Neuron (in vitro differentiated cells): ENCODE measurements at regions not wholly inside any gene's neighbourhood (a gene's known extent, or its start where the extent isn't known, plus 50 kb on each side); places are given as distances from the start of the nearest gene placed in this dataset.

ENCODE experiments used
- H2AFZ ChIP-seq: one replicate; pipeline ENCODE4 v1.6.1; 2013; ENCODE audit warnings: low read depth, mild to moderate bottlenecking, inconsistent platforms, low read length, moderate library complexity
- H3K27me3 ChIP-seq: one replicate; pipeline ENCODE4 v1.6.1; 2013; ENCODE audit warnings: low read length; ENCODE audit not compliant: insufficient read depth
- H3K36me3 ChIP-seq: one replicate; pipeline ENCODE4 v1.6.1; 2013; ENCODE audit warnings: low read length; ENCODE audit not compliant: insufficient read depth
- H3K4me1 ChIP-seq: one replicate; pipeline ENCODE4 v1.6.1; 2013; ENCODE audit warnings: low read length; ENCODE audit not compliant: insufficient read depth
- H3K4me3 ChIP-seq: 2 replicates; pipeline ENCODE4 v1.5.1; 2013; ENCODE audit warnings: mild to moderate bottlenecking, low read length, moderate library complexity
- H3K9me3 ChIP-seq: one replicate; pipeline ENCODE4 v1.6.1; 2013; ENCODE audit warnings: low read length

DNA sequence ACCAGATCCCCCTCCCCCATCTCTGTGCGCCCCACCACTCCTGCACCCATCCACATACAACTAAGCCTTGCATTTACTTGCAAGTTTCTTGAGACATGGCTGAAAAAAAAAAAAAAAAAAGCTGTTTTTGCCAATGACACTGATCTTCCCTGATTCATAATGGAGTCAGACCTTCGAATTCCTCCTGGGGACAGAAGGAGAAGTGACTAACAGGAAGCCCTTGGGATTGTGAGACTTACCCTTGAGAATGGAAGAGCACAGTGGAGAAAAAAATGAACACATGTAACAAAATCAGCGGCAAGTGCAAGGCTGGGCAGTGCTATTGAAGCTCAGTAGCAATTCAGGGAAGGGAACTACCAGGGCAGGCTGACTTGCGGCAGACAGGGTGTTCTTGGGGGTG lies 288.4 kb downstream of the BCOR start:
- Histone ChIP-seq H3K4me3 (no peak overlapping the region), H3K9me3 (no peaks in the 10 kb centered on the region), H2AFZ (no peak overlapping the region), H3K4me1 (peaks cover 11% of the 10 kb centered on the region), H3K27me3 (no peaks in the 10 kb centered on the region), H3K36me3 (no peaks in the 10 kb centered on the region)

DNA sequence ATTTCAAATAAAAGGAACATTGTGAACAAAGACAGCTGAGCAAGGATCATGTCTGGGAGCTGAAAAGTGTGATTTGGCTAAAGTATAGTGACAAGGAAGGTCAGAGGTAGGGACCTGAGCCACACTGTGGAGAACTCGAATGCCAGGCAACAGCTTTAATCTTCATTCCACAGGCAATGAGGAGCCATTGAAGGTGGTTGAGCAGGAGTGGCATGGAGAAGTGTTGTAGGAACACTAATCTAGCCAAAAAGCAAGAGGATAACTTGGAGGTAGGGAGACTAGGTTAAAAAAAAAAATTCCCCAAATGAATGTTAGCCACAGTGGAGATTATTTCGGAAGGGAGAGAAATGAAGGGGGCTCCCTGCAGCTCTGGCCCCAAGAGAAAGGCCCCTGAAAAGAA lies 286.9 kb downstream of the BCOR start:
- H3K4me3 ChIP-seq, result no peak overlapping the region

DNA sequence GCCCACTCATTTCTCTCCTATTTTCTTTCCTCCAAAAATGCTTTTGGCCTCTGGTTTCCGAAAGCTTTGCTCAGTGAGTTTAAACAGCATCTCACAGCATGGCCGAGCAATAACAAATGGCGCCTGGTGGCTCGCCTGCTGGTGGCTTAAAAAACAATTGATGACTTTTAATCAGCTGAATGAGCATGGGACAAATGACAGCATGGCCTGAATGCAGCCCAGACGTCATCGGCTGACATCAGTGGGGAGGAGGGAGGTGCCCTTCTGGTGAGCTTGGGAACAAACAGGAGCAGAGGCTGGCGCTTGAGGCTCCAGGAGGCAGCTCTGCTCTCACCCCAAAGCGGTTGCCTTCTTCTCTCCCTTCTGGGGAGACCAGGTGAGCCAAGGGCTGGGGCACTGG lies 286.4 kb downstream of the BCOR start:
- Histone ChIP-seq H2AFZ (no peak overlapping the region), H3K9me3 (no peaks in the 10 kb centered on the region), H3K27me3 (no peaks in the 10 kb centered on the region), H3K4me3 (no peak overlapping the region), H3K36me3 (no peaks in the 10 kb centered on the region), H3K4me1 (peaks cover 15% of the 10 kb centered on the region)

More for the DNA sequence above, 286.9 kb downstream of the BCOR start:
- H3K27me3 ChIP-seq, result no peaks in the 10 kb centered on the region
- H2AFZ ChIP-seq, result no peak overlapping the region
- no peaks in the 10 kb centered on the region for H3K36me3 ChIP-seq
- H3K9me3 ChIP-seq, result no peaks in the 10 kb centered on the region
- peaks cover 11% of the 10 kb centered on the region for H3K4me1 ChIP-seq

DNA sequence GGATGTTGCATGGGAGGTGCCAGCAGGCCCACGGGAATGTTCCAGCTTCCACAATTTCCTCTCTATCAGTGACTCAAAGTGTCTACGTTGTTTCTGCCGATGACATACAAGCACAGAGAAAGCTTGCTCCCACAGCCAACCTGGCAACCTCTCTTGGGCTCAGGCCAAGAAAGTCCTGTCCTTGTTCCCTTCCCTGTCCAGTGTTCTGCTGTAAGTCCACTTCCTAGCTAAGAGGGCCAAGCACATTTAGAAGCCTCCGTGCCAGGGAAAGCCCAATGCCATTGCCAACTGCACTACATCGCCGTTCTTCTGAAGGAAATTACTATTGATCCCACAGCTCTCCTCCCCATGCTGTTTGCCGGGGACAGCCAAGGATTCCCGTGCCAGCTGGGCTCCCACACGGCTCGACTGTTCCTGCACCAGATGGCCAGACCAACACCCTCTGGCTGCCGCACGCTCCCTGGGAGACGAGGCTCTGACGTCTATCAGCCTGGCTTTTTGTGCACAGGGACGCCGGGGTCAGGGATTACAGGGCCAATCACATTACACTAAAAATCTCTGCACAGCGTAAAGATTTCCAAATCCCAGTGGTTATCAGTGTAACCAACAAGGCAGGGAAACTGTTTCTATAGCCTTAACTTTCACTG lies 284.0 kb downstream of the BCOR start:
- H3K9me3 ChIP-seq, result no peaks in the 10 kb centered on the region
- H3K27me3 ChIP-seq, result no peaks in the 10 kb centered on the region
- H3K4me3 ChIP-seq, result no peak overlapping the region
- no peaks in the 10 kb centered on the region for H3K36me3 ChIP-seq
- peaks cover 19% of the 10 kb centered on the region for H3K4me1 ChIP-seq
- H2AFZ ChIP-seq, result no peak overlapping the region

DNA sequence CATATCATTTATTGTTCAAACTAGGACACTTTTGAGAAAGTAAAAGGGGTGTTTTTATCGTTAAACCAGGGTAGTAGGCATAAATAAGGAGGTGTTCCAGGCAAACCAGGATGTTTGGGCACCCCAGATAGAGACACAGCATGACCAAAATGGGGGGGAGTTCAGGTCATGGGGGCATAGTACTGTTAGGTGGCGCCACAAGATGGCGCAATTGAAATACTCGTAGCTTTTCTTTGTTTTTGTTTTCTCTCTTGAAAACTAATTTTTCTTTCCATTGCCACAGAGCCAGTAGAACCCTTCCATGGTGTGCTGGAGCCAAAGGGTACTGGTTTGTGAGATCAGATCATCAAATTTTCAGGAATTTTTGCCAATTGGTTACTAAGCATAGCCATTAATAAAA lies 283.4 kb downstream of the BCOR start:
- Histone ChIP-seq H3K4me1 (peaks cover 15% of the 10 kb centered on the region), H3K9me3 (no peaks in the 10 kb centered on the region), H3K4me3 (no peak overlapping the region), H3K27me3 (no peaks in the 10 kb centered on the region), H3K36me3 (no peaks in the 10 kb centered on the region), H2AFZ (no peak overlapping the region)

DNA sequence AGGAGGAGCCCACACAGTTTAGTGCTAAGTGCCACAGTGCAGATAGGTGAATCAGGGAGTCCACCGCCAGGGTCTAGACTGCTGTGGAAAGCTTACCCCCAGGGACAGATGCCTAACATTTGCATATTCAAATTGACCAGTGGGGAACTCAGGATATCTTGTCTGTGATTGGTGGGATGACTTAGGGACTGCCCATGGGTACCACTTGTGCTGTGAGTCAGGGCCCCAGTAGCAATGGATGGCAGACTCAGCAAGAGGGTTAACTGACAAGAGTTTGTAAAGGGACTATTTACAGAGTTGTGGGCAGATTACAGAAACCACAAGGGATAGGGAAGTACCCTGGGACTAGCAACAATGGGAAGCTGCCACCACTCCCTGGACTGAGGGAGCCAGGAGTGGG lies 282.1 kb downstream of the BCOR start:
- Histone ChIP-seq H3K4me1 (peaks cover 15% of the 10 kb centered on the region), H3K4me3 (no peak overlapping the region), H2AFZ (no peak overlapping the region), H3K27me3 (no peaks in the 10 kb centered on the region), H3K36me3 (no peaks in the 10 kb centered on the region), H3K9me3 (no peaks in the 10 kb centered on the region)

DNA sequence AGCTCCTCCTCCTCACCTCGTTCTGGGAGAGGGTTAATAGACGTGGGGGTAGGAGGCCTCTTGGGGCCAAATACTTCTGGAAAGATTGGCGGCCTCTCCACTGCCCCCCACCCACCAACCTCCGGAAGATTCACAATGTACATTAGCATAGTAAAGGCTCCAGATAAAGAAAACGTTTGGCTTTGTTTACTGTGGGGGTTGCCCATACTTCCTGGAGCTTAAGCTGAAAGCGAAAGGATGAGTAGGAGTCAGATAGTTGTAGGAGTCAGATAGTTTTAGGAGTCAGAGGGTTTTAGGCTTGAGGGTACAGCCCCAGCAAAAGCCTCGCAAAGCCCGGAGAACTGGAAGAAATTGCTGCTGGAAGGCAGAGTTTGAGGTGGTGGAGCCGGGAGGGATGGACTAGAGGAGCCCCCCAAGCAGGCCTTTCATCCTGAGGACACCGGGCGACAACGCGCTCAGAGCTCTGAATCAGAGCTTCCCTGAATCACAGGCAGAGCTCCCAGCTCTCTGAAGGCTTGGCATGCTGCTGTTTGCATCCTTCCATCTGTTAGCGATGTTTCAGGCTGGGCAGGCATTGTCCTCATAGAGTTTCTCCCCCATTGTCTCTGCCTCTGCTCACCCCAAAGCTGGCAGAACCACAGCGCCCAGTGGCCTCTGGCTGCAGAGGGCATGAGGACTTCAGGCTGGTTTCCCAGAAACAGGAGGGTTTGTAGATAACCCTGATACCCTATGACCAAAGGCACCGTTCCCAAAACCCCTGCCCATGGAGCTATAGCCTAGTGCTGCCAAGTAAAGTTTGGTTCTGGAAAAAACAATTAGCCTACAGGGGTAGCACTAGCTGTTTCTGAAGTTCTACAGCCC lies 280.7 kb downstream of the BCOR start:
- H3K4me1 ChIP-seq, result peaks cover 15% of the 10 kb centered on the region
- H3K36me3 ChIP-seq, result no peaks in the 10 kb centered on the region
- H2AFZ ChIP-seq, result no peak overlapping the region
- peak overlapping the region; percentile 20 for H3K4me3 ChIP-seq
- H3K9me3 ChIP-seq, result no peaks in the 10 kb centered on the region
- H3K27me3 ChIP-seq, result no peaks in the 10 kb centered on the region

DNA sequence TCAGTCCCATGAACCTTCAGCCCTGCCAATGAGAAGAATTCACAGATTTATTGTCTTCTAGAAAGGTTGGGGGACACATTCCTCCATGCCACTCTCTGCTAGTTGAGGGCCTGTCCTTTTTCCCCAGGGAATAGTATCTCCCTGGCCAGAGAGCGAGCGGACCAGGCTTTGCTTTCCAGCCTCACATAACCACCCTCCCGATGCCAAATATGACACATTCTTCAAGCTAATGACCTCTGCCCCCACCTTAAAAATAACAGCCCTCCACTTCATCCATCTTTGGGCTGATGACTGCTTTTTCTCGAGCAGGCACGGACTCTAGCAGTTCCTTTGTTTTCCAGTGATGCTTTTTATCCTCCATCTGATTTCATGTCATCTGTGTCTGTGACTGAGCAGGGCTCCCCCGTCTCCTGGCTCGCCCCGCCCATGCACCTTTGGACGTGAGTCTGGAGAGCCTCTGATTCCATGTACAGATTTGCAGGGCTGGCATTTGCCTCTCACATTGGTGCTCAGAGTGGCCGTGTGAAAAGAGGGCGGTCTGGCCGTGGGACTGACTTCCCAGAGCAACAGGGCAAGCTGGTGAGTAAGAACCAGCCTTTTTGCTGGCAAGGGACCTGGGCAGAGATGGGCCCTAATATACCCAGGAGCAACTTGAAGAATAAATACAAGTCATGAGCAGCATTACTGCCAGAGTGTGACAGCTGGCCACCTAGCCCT lies 279.8 kb downstream of the BCOR start:
- Histone ChIP-seq H3K4me1 (peaks cover 15% of the 10 kb centered on the region), H3K9me3 (no peaks in the 10 kb centered on the region), H3K36me3 (no peaks in the 10 kb centered on the region), H2AFZ (no peak overlapping the region), H3K27me3 (no peaks in the 10 kb centered on the region), H3K4me3 (no peak overlapping the region)

DNA sequence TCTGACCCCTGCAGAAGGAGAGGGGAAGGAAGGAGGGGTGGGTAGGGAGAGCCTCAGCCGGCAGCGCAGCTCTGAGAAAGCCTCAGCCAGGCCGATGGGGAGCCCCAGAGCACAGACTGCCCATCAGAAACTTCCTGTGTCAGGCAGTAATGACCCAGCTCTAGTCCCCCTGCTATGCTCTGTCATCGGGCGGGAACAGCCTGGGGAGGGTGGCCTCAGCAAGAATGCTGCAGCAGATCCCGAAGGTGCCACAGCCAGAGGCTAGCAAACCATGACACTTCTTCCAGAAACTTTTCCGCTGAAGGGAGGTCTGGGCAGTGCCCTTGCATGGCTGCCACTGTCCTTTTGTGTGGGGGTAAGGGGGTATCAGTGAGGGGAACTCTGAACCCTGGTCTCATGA lies 279.0 kb downstream of the BCOR start:
- Histone ChIP-seq H3K4me3 (no peak overlapping the region), H3K27me3 (no peaks in the 10 kb centered on the region), H3K36me3 (no peaks in the 10 kb centered on the region), H3K9me3 (no peaks in the 10 kb centered on the region), H2AFZ (no peak overlapping the region), H3K4me1 (peaks cover 15% of the 10 kb centered on the region)

DNA sequence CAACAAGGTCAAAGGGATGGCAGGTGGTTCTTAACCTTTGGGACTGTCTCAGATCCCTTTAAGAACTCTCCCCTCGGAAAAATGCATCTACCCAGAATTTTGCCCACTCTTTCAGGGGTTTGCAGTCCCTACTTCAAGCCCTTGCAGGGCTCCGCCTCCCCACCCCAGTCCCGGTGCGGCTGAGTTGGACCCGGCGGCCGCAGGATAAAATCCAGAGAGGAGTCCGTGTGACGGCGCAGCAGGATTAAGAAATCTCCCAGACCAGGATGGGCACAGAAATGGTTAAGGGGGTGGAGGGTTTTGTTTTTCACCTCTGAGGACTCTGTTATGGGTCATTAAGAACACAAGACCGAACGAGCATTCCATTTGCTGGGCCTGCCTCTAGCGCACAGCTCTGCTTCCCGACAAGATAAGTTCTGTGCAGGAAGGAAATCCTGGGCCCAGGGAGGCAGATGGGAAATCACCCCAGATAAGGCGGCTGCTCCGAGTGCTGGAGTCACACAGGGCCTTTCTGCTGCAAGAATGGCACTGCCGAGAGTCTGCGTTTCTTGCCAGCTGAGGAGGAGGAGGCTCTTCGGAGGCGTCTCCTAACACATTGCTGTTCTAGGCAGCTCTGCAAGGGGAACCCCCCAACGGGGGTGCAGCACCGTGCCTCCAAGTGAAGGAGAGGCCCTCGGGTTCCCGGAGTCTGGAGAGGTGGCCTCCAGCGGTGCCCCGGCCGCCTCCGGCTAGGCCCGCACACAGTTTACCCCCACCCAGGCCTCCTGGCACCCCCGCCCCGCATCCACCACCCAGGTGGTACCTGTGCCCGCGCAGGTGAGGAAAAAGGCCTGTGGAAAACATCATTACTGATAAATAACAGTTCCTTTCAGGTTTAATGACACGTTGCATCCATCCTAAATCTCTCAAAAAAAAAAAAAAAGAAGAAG lies 277.6 kb downstream of the BCOR start:
- no peaks in the 10 kb centered on the region for H3K27me3 ChIP-seq
- H3K36me3 ChIP-seq, result no peaks in the 10 kb centered on the region
- no peak overlapping the region for H2AFZ ChIP-seq
- H3K4me1 ChIP-seq, result peaks cover 15% of the 10 kb centered on the region
- no peak overlapping the region for H3K4me3 ChIP-seq
- H3K9me3 ChIP-seq, result no peaks in the 10 kb centered on the region

DNA sequence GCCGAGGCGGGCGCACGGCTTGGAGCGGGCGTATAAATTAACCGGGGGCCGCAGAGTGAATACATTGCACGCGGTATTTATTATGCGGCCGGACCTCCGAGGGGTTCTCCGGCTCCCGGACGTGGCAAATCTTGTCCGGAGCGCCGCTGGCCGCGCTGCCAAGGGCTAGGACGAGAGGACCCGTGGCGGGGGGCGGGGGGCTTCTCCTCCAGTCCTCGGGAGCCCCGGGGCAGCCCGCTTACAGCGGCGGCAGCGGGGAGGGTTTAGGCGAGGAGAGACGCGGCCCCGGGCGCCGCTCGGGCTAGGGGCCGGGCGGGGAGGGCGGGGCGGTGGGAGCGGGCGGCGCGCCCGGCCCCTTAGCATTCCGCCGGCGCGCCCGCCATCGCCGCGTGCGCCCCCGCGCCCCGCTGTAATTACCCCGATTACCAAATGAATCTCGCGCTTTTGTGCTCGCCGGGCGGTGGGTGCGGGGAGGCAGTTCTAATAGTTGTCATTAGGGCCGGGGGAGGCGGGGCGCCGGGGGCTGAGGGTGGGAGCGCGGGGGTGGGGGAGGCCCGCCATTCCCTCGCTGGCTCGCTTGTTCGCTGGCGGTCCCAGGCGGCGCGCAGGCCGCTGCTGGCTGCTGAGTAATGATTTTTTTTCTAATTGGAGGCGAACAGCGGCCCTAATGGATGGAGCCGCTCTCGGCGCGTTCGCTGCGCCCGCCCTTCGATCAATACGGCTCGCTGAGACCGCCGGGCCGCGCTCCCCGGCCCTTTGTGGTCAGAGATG lies 276.6 kb downstream of the BCOR start:
- H2AFZ ChIP-seq, result no peak overlapping the region
- H3K9me3 ChIP-seq, result no peaks in the 10 kb centered on the region
- no peaks in the 10 kb centered on the region for H3K36me3 ChIP-seq
- no peak overlapping the region for H3K4me3 ChIP-seq
- H3K27me3 ChIP-seq, result no peaks in the 10 kb centered on the region
- H3K4me1 ChIP-seq, result peaks cover 13% of the 10 kb centered on the region

DNA sequence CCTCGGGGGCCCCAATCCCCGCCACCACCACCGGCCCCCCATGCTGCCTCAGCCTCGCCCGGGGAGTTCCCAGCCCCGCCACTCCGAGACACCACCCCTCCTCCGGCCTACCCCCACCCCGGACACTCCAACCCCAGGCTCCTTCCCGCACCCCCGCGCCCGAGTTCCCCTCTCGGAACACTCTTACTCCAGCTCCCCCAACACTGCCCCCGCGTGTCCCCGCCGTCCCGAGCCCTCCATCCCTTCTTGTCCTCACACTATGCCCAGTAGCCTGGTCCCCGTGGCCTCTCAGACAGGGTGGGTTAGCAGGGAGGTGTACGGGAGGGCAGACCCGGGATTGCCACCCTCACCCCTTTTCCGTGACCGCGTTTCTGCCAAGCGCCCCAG lies 276.1 kb downstream of the BCOR start:
- Histone ChIP-seq H2AFZ (no peak overlapping the region), H3K36me3 (no peaks in the 10 kb centered on the region), H3K9me3 (no peaks in the 10 kb centered on the region), H3K4me1 (peaks cover 7% of the 10 kb centered on the region), H3K27me3 (no peaks in the 10 kb centered on the region), H3K4me3 (no peak overlapping the region)
